HEK293 (cell line): ENCODE measurements at regions not wholly inside any gene's neighbourhood (a gene's known extent, or its start where the extent isn't known, plus 50 kb on each side); places are given as distances from the start of the nearest gene placed in this dataset.

Source experiments
- CTCF ChIA-PET: fragments of 350-600 bp; formaldehyde crosslinking; extraction: SDS; loops from one replicate; lab custom pipeline; 2021; ENCODE audit warnings: antibody characterized with exemption; lab: Yijun Ruan, JAX
- POLR2A ChIA-PET: fragments of 300-600 bp; formaldehyde crosslinking; extraction: SDS; loops from one replicate; lab custom pipeline; 2020; ENCODE audit warnings: antibody characterized with exemption, inconsistent platforms; lab: Yijun Ruan, JAX
- H3K27ac ChIP-seq: fragments of 200-500 bp; sonication (Bioruptor generic); 2 replicates; pipeline ENCODE4 v1.5.1; 2014; ENCODE audit warnings: low read depth, low read length, control low read depth, inconsistent platforms; ENCODE audit errors: extremely low read depth
- H3K36me3 ChIP-seq, 2 experiments: fragments of 200-500 bp in 1 of 2; sonication (Bioruptor generic) in 1 of 2; 1 replicate in 1 of 2; 2 replicates in 1 of 2; pipeline ENCODE4 v1.5.1; 2014 to 2017; ENCODE audit warnings: inconsistent platforms in 2 of 2, low read length in 2 of 2; ENCODE audit not compliant: control insufficient read depth in 2 of 2, insufficient read depth in 1 of 2
- H3K4me1 ChIP-seq: fragments of 200-500 bp; sonication (Bioruptor generic); 2 replicates; pipeline ENCODE4 v1.5.1; 2014; ENCODE audit warnings: mild to moderate bottlenecking, low read length, inconsistent platforms; ENCODE audit not compliant: control insufficient read depth, insufficient read depth
- H3K4me3 ChIP-seq: 2 replicates; pipeline ENCODE4 v1.5.1; 2011; ENCODE audit warnings: low read depth, mild to moderate bottlenecking, control low read depth, low read length, moderate library complexity
- H3K9me3 ChIP-seq: fragments of 200-500 bp; sonication (Bioruptor generic); 2 replicates; pipeline ENCODE4 v1.5.1; 2014; ENCODE audit warnings: low read depth, low read length, inconsistent platforms; ENCODE audit not compliant: control insufficient read depth, insufficient read depth
- FEZF1 ChIP-seq: fragments of 450-650 bp; formaldehyde crosslinking; IDR thresholded peaks from 2 replicates; pipeline ENCODE4 v1.5.1; 2016; ENCODE audit warnings: missing biosample characterization, missing genetic modification characterization
- GFI1B ChIP-seq: fragments of 450-650 bp; formaldehyde crosslinking; IDR thresholded peaks from 2 replicates; pipeline ENCODE4 v1.5.1; 2016; ENCODE audit warnings: missing biosample characterization, missing genetic modification characterization
- KLF9 ChIP-seq: fragments of 450-650 bp; formaldehyde crosslinking; IDR thresholded peaks from 2 replicates; pipeline ENCODE4 v1.5.1; 2016; ENCODE audit warnings: missing biosample characterization, missing genetic modification characterization, low read depth
- OVOL3 ChIP-seq: fragments of 450-650 bp; formaldehyde crosslinking; IDR thresholded peaks from 2 replicates; pipeline ENCODE4 v1.5.1; 2016; ENCODE audit warnings: missing biosample characterization, missing genetic modification characterization
- SCRT2 ChIP-seq: fragments of 450-650 bp; formaldehyde crosslinking; IDR thresholded peaks from 2 replicates; pipeline ENCODE4 v1.5.1; 2016; ENCODE audit warnings: missing biosample characterization, missing genetic modification characterization
- ZIC2 ChIP-seq: fragments of 450-650 bp; formaldehyde crosslinking; IDR thresholded peaks from 2 replicates; pipeline ENCODE4 v1.5.1; 2016; ENCODE audit warnings: missing biosample characterization, missing genetic modification characterization
- ZNF146 ChIP-seq: fragments of 450-650 bp; formaldehyde crosslinking; IDR thresholded peaks from 2 replicates; pipeline ENCODE4 v1.5.1; 2016; ENCODE audit warnings: missing biosample characterization, missing genetic modification characterization
- ZNF155 ChIP-seq: fragments of 450-650 bp; formaldehyde crosslinking; IDR thresholded peaks from 2 replicates; pipeline ENCODE4 v1.5.1; 2016; ENCODE audit warnings: missing biosample characterization, missing genetic modification characterization
- ZNF202 ChIP-seq: fragments of 450-650 bp; formaldehyde crosslinking; IDR thresholded peaks from 2 replicates; pipeline ENCODE4 v1.5.1; 2016; ENCODE audit warnings: missing biosample characterization, missing genetic modification characterization, borderline replicate concordance
- ZNF214 ChIP-seq: fragments of 450-650 bp; formaldehyde crosslinking; IDR thresholded peaks from 2 replicates; pipeline ENCODE4 v1.5.1; 2017; ENCODE audit warnings: missing biosample characterization, mild to moderate bottlenecking, missing genetic modification characterization, borderline replicate concordance
- ZNF423 ChIP-seq: fragments of 450-650 bp; formaldehyde crosslinking; IDR thresholded peaks from 2 replicates; pipeline ENCODE4 v1.5.1; 2016; ENCODE audit warnings: missing biosample characterization, missing genetic modification characterization
- ZNF473 ChIP-seq: fragments of 450-650 bp; formaldehyde crosslinking; IDR thresholded peaks from 2 replicates; pipeline ENCODE4 v1.5.1; 2017; ENCODE audit warnings: missing biosample characterization, missing genetic modification characterization
- ZNF521 ChIP-seq: fragments of 450-650 bp; formaldehyde crosslinking; IDR thresholded peaks from 2 replicates; pipeline ENCODE4 v1.5.1; 2017; ENCODE audit warnings: missing biosample characterization, mild to moderate bottlenecking, missing genetic modification characterization
- ZNF626 ChIP-seq: fragments of 450-650 bp; sonication (Bioruptor Pico); formaldehyde crosslinking; IDR thresholded peaks from 2 replicates; pipeline ENCODE4 v1.5.1; 2018; ENCODE audit warnings: missing biosample characterization, missing genetic modification characterization, inconsistent platforms
- ZNF707 ChIP-seq: fragments of 450-650 bp; formaldehyde crosslinking; IDR thresholded peaks from 2 replicates; pipeline ENCODE4 v1.5.1; 2016; ENCODE audit warnings: missing biosample characterization, missing genetic modification characterization
- ZNF830 ChIP-seq: fragments of 450-650 bp; IDR thresholded peaks from 2 replicates; pipeline ENCODE4 v1.5.0; 2018; ENCODE audit warnings: missing biosample characterization, missing genetic modification characterization, low read depth, mild to moderate bottlenecking, moderate library complexity
- ZNF837 ChIP-seq: fragments of 450-650 bp; formaldehyde crosslinking; IDR thresholded peaks from 2 replicates; pipeline ENCODE4 v1.5.1; 2016; ENCODE audit warnings: missing biosample characterization, missing genetic modification characterization
- TF ChIP-seq, protein P1 (sequence below): fragments of 450-650 bp; formaldehyde crosslinking; IDR thresholded peaks from 2 replicates; pipeline ENCODE4 v1.5.1; 2016; ENCODE audit warnings: missing biosample characterization, missing genetic modification characterization
- TF ChIP-seq, protein P2 (sequence below): fragments of 450-650 bp; formaldehyde crosslinking; IDR thresholded peaks from 2 replicates; pipeline ENCODE4 v1.5.1; 2017; ENCODE audit warnings: missing biosample characterization, missing genetic modification characterization
- TF ChIP-seq, protein P3 (sequence below): fragments of 450-650 bp; formaldehyde crosslinking; IDR thresholded peaks from 2 replicates; pipeline ENCODE4 v1.5.1; 2017; ENCODE audit warnings: missing biosample characterization, missing genetic modification characterization
- TF ChIP-seq, protein P4 (sequence below): fragments of 450-650 bp; formaldehyde crosslinking; conservative IDR thresholded peaks from 2 replicates; pipeline ENCODE4 v1.5.1; 2016; ENCODE audit warnings: low read depth, missing biosample characterization, missing genetic modification characterization
- TF ChIP-seq, protein P5 (sequence below): fragments of 450-650 bp; formaldehyde crosslinking; IDR thresholded peaks from 2 replicates; pipeline ENCODE4 v1.5.1; 2016; ENCODE audit warnings: missing biosample characterization, missing genetic modification characterization

DNA sequence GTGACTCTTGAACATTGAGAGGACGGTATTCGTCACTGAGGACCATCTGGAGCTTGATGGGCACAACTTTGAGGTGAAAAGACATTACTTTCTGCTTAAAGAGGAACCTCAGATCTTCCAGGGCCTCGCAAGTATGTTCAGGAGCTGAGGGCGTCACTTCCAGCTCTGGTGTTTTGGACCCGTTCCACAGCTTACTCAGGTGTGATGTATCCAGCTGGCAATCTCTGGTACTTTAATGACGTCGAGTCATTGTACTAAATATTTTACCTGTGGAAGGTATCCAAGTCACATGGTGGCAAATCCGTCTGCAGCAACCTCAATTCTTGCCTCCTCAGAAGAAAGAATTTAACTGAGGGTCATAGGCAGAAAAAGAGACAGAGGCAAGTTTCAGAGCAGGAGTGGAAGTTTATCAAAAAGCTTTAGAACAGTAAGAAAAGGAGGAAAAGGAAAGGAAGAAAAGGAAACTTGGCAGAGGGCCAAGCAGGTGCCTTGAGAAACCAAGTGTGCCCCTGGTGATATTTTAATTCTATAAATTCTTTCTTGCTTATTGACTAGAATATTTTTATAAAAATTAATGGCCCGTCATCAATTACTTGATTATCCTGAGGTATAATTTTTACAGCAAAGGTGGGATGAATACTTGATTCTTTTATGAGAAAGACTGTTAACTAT, 250.6 kb downstream of the AEBP2 start:
- Histone ChIP-seq H3K4me3 (no peak overlapping the region), H3K9me3 (no peaks in the 10 kb centered on the region), H3K4me1 (no peaks in the 10 kb centered on the region), H3K36me3 (no peaks in the 10 kb centered on the region), H3K27ac (no peak overlapping the region)
- CTCF ChIA-PET: interaction anchor here (0.6 to 1.1 kb wide), 2 partner anchors 49 to 942 kb away, joined by 3 to 4 read pairs; no protein-coding TSS in a partner anchor
- no peak for TF ChIP-seq KLF9
- TF ChIP-seq ZNF155: no peak
- POLR2A ChIA-PET: no interaction called here

GRCh38 chr12:19692091-19692490, 252.8 kb downstream of the AEBP2 start:
- ChIA-PET POLR2A (no interaction called here), CTCF (no interaction called here)
- no peaks in the 10 kb centered on the region for H3K36me3 ChIP-seq
- no peak overlapping the region for H3K27ac ChIP-seq
- H3K9me3 ChIP-seq: no peaks in the 10 kb centered on the region
- H3K4me1 ChIP-seq: no peaks in the 10 kb centered on the region
- no peak overlapping the region for H3K4me3 ChIP-seq
- TF ChIP-seq, protein P1, sequence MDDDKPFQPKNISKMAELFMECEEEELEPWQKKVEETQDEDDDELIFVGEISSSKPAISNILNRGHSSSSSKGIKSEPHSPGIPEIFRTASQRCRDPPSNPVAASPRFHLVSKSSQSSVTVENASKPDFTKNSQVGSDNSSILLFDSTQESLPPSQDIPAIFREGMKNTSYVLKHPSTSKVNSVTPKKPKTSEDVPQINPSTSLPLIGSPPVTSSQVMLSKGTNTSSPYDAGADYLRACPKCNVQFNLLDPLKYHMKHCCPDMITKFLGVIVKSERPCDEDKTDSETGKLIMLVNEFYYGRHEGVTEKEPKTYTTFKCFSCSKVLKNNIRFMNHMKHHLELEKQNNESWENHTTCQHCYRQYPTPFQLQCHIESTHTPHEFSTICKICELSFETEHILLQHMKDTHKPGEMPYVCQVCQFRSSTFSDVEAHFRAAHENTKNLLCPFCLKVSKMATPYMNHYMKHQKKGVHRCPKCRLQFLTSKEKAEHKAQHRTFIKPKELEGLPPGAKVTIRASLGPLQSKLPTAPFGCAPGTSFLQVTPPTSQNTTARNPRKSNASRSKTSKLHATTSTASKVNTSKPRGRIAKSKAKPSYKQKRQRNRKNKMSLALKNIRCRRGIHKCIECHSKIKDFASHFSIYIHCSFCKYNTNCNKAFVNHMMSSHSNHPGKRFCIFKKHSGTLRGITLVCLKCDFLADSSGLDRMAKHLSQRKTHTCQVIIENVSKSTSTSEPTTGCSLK: no peak
- TF ChIP-seq ZIC2 (tag by site-specific recombination) (no peak), KLF9 (no peak), FEZF1 (no peak), ZNF146 (tag by site-specific recombination) (no peak)
- TF ChIP-seq, protein P2, sequence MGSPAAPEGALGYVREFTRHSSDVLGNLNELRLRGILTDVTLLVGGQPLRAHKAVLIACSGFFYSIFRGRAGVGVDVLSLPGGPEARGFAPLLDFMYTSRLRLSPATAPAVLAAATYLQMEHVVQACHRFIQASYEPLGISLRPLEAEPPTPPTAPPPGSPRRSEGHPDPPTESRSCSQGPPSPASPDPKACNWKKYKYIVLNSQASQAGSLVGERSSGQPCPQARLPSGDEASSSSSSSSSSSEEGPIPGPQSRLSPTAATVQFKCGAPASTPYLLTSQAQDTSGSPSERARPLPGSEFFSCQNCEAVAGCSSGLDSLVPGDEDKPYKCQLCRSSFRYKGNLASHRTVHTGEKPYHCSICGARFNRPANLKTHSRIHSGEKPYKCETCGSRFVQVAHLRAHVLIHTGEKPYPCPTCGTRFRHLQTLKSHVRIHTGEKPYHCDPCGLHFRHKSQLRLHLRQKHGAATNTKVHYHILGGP: no peak
- TF ChIP-seq, protein P3, sequence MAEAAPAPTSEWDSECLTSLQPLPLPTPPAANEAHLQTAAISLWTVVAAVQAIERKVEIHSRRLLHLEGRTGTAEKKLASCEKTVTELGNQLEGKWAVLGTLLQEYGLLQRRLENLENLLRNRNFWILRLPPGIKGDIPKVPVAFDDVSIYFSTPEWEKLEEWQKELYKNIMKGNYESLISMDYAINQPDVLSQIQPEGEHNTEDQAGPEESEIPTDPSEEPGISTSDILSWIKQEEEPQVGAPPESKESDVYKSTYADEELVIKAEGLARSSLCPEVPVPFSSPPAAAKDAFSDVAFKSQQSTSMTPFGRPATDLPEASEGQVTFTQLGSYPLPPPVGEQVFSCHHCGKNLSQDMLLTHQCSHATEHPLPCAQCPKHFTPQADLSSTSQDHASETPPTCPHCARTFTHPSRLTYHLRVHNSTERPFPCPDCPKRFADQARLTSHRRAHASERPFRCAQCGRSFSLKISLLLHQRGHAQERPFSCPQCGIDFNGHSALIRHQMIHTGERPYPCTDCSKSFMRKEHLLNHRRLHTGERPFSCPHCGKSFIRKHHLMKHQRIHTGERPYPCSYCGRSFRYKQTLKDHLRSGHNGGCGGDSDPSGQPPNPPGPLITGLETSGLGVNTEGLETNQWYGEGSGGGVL (tag by site-specific recombination): no peak

GRCh38 chr12:19692566-19692965, 253.3 kb downstream of the AEBP2 start:
- POLR2A ChIA-PET: no interaction called here
- H3K4me1 ChIP-seq: no peaks in the 10 kb centered on the region
- no peak overlapping the region for H3K4me3 ChIP-seq
- CTCF ChIA-PET: no interaction called here
- H3K36me3 ChIP-seq: no peaks in the 10 kb centered on the region
- H3K27ac ChIP-seq: no peak overlapping the region
- no peaks in the 10 kb centered on the region for H3K9me3 ChIP-seq
- no peak for TF ChIP-seq ZNF626 (tag by site-specific recombination)
- TF ChIP-seq, protein P4, sequence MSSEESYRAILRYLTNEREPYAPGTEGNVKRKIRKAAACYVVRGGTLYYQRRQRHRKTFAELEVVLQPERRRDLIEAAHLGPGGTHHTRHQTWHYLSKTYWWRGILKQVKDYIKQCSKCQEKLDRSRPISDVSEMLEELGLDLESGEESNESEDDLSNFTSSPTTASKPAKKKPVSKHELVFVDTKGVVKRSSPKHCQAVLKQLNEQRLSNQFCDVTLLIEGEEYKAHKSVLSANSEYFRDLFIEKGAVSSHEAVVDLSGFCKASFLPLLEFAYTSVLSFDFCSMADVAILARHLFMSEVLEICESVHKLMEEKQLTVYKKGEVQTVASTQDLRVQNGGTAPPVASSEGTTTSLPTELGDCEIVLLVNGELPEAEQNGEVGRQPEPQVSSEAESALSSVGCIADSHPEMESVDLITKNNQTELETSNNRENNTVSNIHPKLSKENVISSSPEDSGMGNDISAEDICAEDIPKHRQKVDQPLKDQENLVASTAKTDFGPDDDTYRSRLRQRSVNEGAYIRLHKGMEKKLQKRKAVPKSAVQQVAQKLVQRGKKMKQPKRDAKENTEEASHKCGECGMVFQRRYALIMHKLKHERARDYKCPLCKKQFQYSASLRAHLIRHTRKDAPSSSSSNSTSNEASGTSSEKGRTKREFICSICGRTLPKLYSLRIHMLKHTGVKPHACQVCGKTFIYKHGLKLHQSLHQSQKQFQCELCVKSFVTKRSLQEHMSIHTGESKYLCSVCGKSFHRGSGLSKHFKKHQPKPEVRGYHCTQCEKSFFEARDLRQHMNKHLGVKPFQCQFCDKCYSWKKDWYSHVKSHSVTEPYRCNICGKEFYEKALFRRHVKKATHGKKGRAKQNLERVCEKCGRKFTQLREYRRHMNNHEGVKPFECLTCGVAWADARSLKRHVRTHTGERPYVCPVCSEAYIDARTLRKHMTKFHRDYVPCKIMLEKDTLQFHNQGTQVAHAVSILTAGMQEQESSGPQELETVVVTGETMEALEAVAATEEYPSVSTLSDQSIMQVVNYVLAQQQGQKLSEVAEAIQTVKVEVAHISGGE (tag by site-specific recombination): no peak
- TF ChIP-seq ZIC2 (tag by site-specific recombination): no peak
- TF ChIP-seq GFI1B (tag by site-specific recombination): no peak
- TF ChIP-seq, protein P5, sequence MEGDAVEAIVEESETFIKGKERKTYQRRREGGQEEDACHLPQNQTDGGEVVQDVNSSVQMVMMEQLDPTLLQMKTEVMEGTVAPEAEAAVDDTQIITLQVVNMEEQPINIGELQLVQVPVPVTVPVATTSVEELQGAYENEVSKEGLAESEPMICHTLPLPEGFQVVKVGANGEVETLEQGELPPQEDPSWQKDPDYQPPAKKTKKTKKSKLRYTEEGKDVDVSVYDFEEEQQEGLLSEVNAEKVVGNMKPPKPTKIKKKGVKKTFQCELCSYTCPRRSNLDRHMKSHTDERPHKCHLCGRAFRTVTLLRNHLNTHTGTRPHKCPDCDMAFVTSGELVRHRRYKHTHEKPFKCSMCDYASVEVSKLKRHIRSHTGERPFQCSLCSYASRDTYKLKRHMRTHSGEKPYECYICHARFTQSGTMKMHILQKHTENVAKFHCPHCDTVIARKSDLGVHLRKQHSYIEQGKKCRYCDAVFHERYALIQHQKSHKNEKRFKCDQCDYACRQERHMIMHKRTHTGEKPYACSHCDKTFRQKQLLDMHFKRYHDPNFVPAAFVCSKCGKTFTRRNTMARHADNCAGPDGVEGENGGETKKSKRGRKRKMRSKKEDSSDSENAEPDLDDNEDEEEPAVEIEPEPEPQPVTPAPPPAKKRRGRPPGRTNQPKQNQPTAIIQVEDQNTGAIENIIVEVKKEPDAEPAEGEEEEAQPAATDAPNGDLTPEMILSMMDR (tag by site-specific recombination): no peak
- TF ChIP-seq ZNF214 (tag by site-specific recombination): no peak
- no peak for TF ChIP-seq ZNF830
- no peak for TF ChIP-seq SCRT2 (tag by site-specific recombination)
- TF ChIP-seq OVOL3 (tag by site-specific recombination): no peak
- TF ChIP-seq ZNF423: no peak
- no peak for TF ChIP-seq ZNF521 (tag by site-specific recombination)
- no peak for TF ChIP-seq ZNF202 (tag by site-specific recombination)
- no peak for TF ChIP-seq ZNF837
- TF ChIP-seq ZNF707 (tag by site-specific recombination): no peak
- no peak for TF ChIP-seq ZNF473 (tag by site-specific recombination)
